GM19372 (cell line): ENCODE measurements at regions not wholly inside any gene's neighbourhood (a gene's known extent, or its start where the extent isn't known, plus 50 kb on each side); places are given as distances from the start of the nearest gene placed in this dataset.
"Not testable (repeated sequence)": the region's sequence is repeated elsewhere in the genome, so short reads cannot be mapped to it uniquely, and the experiment has no call there.

Experiments
- ATAC-seq: cut with Tn5 transposase; IDR thresholded peaks from one replicate; pipeline ENCODE4 v1.9.1; 2021; ENCODE audit warnings: mild to moderate bottlenecking, low read depth, moderate library complexity; ENCODE audit not compliant: unreplicated experiment

DNA sequence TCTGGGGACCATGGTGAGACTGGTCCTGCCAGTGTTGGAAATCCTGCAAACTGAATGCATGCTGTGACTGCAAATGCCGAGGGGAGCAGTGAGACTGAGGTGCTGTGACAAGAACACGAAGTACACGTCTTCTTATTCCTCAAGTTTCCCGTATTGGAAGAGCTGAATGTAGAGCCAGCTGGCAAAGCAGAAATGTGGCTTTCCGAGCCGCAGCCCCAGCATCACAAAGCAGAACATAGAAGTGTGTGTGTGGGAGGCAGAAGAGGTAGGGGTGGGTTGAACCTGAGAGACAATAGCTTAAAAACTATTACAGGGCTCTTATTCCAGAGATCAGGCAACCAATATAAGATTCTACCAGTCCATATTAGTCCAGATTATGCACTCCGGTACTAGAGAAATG, 98.8 kb downstream of the CARTPT start:
- ATAC-seq: no peak

DNA sequence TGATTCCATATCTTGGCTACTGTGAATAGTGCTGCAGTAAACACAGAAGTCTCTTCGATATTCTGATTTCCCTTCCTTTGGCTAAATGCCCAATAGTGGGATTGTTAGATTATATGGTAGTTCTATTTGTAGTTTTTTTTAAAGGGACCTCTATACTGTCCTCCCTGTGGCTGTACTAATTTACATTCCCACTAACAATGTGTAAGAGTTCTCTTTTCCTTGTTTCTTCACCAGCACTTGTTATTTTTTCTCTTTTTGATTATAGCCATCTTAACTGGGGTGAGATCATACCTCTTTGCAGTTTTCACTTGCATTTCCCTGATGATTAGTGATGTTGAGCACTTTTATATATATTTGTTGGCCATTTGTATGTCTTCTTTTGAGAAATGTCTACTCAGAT, 102.0 kb downstream of the CARTPT start:
- no peak for ATAC-seq

DNA sequence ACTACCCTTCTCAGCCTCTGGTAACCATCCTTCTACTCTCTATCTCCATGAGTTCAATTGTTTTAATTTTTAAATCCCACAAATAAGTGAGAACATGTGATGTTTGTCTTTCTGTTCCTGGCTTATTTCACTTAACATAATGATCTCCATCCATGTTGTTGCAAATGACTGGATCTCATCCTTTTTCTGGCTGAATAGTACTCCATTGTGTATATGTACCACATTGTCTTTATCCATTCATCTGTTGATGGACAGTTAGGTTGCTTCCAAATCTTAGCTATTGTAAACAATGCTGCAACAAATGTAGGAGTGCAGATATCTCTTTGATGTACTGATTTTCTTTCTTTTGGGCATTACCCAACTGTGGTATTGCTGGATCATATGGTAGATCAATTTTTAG, 103.0 kb downstream of the CARTPT start:
- not testable (repeated sequence) for ATAC-seq

DNA sequence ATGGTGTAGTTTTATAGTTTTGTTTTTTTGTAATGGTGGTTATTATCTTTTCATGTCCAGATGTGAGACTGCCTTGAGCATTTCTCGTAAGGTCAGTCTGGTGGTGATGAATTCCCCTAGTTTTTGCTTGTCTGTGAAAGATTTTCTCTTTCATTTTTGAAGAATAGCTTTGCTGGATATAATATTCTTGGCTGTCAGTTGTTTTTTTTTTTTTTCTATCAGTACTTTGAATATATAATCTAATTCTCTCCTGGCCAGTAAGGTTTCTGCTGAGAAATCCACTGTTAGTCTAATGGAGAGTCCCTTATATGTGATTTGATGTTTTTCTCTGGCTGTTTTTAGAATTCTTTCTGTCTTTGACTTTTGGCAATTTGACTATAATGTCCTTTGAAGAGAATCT, 106.9 kb downstream of the CARTPT start:
- ATAC-seq: no peak

DNA sequence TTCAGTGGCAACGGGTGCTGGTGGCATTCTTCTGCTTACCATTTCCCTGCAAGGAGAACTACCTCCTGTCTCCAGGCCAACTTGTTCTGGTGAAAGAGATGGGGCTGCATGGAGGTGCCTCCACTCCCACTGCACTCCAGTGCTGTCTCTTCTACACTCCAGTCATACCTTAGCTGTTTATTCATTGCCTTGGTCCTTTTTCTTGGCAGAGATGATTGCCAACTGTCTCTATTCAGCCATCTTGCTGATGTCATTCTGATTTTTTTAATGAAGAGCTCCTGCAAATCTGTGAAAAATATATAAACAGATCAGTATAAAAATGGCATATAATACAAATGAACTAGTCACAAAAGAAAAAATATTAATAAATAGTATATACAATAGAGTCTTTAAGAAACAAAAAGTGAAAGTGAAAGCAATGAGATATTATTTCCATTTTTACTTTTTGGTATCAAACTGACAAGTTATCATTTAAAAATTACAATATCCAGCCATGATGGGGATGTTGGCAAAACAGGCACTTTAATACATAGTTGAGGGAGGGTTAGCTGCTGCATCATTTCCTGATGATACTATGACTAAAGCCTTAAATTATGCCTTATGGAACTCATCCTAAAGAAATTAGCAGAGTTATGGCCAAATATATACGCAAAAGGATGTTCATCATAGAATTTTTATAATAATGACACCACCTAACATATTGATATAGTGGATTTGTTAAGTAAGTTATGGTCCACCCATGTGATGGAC, 109.4 kb downstream of the CARTPT start:
- no peak for ATAC-seq

DNA sequence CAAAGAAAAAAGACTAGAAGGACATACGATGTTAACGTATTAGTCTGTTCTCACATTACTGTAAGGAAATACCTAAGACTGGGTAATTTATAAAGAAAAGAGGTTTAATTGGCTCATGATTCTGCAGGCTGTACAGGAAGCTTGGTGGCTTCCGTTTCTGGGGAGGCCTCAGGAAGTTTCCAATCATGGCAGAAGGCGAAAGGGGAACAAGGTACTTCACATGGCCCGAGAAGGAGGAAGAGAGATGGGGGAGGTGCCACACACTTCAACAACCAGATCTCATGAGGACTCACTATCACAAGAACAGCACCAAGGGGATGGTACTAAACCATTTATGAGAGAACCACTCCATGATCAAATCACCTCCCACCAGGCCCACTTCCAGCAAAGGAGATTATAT, 110.1 kb downstream of the CARTPT start:
- no peak for ATAC-seq

DNA sequence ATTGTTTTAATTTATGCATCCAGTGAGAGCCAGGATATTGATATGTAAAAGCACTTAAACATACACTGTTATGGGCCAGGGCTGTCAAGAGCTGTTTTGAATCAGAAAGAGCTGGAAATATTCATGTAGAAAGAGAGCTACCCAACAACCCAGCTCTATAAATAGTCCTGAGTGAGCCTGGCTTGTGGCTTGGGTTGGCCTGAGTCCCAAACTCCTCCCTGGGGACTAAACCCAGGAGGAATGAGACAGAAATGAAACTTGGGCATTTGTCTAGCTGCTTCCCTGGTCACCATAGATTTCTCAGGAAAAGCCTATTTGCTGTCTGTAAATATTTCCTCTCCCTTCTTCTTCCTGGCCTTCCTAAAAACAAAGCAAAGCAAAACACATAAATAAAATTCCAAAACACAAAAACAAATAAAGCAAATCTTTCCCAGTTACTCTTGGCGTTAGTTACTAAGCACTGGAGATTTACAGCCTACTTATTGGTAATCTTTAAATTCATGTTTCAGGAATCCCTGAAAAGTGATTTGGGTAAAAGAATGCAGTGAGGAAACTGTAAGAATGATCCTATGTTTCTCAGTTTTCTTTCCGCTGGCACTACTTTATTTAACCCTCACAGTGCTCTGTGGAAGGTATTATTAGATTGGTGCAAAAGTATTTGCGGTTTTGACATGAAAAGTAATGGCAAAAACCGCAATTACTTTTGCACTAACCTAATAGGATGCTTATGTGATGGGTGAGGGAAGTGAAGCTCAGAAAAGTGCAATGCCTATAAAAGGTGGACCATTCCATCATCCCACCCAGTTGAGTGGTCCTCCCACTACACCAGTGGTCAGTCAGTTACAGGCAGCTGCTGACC, 111.8 kb downstream of the CARTPT start:
- no peak for ATAC-seq

DNA sequence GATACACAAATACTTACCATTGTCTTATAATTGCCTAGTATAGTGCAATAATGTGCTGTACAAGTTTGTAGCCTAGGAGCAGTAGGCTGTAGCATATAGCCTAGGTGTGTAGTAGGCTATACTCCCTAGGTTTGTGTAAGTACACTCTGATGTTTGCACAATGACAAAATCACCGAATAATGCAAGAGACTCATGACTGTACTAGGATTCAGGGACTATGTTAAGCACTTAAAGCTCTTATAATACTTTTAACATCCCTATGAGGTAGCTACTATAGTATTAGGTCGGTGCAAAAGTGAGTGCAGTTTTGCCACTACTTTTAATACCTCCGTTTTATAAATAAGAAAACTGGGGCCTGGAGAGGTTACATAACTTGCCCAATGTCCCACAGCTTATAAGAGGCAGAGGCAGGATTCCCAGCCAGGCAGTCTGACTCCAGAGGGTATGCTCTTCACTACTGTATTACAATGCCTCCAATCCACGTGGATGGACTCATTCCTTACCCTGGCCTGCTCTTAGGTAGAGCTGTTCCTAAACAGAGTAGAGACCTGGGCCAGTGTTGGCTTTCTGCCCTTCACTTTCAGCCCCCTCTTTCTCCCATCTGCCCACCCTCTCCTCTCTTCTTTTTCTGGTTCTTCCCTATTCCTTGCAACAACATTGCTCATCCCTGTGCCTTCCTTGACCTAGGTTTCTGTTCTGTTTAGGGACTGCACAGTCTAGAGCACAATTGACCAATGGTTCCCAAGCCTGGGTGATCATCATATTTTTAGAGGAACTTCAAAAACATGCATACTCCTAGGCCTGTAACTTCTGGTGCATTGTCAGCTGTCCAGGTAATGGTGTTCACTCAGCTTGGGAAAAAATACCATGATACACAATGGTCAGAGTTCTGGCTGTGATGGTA, 114.0 kb downstream of the CARTPT start:
- no peak for ATAC-seq

DNA sequence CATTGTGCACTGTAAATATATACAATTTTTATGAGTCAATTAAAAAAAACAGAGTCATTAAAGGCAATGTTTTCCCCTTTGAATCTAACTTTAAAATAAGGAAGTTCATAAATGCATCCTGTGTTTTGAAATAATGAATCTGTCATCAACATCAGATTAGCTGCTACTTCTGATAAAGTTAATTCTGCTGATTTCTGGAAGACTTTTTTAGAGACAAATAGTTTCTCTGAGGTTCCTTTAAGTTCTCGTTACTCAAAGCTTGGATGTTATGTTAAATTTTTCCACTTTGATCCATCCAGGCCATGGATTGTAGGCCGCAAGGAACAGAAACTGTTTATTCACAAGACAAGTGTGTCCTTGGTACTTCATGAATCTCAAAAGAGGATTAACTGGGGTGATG, 115.5 kb downstream of the CARTPT start:
- ATAC-seq: no peak

DNA sequence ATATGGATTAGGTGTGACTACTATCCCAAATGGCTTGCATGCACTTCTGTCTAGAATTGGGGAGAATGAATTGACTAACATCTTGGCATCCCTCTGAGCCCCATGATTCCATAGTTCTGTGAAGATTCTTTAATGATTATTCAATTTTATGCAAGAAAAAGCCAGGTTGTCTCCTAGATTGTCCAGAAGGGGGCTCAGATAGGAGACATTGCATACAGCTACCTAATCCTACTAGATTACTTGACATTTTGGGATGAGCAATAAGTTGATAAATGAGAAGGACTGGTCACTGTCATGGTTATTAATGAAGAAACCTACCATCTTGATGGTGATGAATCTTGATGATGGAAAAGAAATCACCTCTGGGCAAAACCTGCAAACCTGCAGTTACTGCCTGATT, 117.0 kb downstream of the CARTPT start:
- no peak for ATAC-seq

DNA sequence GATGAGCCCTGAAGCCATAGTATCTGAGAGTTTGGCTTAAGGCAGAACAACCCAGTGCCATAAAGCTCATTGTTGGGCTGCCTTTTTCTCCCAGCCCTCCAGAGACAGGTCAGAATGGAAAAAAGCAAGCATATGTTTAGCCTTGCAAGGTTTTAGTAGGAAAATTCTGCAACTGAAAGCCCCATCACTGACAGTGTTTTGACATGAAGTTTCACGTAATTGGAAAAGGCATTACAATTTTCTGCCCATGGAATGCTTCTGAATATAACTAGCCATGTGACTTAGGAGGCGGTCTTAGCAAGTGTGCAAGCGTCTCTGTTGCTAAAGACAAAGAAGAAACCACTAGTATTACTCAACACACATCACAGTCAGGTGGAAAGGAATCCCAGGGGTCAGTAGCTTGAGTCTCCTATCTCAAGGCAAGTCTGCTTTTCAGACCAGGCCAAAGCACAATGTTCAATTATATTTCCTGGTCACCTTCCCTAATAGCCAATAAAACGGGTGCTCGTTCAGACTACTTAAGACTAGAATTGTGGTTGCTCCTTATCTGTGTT, 117.6 kb downstream of the CARTPT start:
- no peak for ATAC-seq

DNA sequence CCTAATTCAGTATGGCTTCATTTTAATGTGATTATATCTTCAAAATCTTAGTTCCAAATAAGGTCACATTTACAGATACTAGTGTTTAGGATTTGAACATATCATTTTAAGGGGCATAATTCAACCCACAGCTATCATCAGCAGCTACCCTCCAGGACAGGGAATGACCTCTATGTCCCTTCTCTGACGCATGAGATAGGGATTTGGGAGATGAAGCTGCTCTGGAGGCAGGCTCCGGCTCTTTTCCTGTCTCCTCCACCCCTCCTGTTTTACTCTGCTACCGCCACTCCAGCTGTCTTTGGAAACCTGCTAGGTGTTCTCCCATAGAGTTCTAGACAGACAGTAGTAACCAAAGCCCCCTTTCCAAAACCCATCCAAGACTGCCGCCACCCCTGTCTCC, 119.2 kb downstream of the CARTPT start:
- ATAC-seq: no peak

DNA sequence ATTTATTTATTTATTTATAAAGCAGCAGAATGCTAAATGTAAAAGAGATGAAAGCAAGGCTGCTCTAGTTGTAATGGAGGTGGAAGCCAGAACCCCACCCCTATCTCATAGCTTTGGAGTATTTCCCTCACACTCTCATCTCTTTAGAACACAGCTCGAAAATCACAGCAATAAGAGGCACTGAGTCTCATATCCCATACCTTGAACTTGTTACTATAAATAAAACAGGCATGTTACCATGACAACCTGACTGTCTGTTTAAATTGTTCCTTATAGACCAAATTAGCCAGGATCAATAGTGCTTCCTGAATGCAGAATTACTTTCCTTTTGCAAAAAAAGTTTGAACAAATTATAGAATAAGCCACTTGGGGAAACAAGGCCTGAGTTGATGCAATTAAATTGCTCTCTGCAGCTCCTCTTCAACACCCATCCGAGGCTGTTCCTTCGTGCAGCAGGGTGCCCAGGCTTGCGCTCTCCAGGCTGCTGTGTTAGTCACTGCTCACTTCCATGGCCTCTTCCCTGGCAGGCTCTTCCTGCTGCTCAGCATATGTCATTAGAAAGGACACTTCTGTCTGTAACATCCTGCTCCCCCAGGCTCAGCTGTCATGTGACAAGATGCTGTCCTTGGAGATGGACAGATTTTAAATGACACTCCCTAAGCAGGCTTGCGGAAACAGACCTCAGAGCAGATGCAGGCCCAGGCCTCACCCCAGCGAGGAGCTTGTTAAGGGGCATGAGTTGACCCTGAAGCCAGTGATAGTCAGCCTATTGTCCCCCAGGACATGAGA, 120.2 kb downstream of the CARTPT start:
- no peak for ATAC-seq

DNA sequence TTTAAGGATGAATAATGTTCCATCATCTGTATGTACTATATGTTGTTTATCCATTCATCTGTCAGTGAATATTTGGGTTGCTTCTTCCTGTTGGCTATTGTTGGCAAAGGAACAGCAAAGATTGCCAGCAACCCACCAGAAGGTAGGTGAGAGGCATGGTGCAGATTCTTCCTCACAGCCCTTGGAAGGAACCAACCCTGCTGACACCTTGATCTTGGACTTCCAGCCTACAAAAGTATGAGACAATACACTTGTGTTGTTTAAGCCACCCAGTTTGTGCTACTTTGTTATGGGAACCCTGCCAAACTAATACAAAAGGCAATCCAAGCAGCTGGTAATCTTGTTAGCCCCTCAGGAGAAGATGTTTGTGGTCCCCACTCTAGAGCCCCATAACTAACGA, 122.0 kb downstream of the CARTPT start:
- no peak for ATAC-seq

DNA sequence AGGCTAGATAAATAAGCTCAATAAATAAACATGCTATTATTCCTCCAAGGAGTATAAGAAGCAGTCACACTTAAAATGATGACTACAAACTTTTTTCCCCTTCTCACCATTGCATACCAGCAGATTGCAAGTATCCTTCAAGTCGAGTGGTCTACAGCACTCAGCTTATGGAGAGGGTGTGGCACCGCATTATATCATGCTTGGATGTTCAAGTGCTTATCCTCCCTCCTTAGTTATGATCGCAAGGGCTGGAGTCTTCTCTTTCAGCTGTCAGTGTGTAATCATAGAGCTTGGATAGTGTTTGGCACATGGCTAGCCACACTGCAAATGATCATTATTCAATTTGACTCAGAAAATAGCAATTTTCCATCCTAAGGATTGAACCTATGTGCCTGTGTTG, 124.0 kb downstream of the CARTPT start:
- no peak for ATAC-seq

DNA sequence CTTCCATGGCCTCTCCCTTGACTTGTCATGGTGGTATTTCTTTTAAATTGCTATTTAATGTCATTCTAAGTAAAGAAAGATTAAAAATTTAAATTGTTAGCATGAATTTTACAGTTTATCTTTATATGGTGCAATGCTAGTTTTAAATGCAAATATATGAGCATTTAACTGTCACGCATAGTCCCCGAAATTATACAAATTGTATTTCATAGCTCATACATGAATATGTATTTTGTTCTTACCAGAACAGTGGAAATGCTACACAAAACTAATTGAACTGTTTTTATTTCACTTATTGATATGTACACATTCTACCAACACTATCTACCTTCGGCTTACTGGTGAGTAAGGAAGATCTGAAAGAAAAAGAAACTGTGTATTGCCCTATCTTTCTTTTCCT, 125.8 kb downstream of the CARTPT start:
- ATAC-seq: no peak

DNA sequence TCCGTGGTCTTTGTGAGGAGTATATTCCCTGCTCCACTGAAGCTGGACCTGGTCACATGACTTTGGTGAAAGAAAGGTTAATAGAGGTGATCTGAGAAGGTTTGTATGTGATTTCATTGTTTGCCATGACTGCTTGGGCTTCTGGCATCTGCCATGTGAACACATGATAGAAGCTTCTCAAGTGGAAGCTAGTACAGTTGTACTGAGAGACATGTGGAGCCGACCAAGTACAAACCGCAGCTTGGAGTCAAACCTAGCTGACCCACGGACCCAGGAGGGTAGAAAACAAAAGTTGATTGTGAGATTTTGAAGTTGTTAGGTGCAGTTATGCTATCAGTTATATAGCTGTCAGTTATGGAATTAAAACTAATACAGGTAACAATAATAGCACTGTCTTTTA, 140.4 kb downstream of the CARTPT start:
- ATAC-seq: no peak

DNA sequence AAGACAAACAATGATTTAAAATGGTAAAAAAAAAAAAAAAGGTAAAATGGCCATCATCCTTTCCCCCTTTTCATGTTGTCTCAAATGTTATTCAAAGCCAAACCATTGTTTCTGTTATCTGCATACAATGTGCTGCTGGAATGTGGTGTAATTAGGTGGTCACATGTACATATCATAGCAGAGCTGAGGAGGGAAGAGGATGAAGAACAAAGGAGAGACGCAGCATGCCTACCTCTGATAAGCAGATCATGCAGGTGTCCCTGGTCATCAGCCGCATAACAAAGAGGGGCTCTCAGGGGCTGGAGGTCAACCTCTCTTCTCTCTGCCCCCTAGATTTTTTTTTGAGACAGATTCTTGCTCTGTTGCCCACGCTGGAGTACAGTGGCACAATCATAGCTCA, 141.0 kb downstream of the CARTPT start:
- ATAC-seq: no peak

DNA sequence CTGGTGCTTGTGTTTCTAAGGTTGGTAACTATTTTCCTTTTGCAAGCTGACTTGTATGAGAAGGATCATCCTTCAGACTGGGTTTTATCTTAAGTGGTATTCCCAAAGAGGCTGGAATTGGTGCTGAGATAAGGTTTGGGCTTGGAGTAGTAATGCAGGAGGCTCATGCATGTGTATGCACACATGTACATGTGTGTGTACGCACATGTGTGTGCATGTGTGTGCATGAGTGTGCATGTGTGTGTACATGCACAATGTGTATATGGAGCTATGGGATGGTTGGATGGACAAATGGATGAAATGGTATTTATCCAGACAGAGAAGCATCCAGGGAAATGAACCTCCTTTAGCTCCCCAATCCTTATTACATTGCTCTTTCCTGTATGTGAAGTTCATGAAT, 142.6 kb downstream of the CARTPT start:
- no peak for ATAC-seq

DNA sequence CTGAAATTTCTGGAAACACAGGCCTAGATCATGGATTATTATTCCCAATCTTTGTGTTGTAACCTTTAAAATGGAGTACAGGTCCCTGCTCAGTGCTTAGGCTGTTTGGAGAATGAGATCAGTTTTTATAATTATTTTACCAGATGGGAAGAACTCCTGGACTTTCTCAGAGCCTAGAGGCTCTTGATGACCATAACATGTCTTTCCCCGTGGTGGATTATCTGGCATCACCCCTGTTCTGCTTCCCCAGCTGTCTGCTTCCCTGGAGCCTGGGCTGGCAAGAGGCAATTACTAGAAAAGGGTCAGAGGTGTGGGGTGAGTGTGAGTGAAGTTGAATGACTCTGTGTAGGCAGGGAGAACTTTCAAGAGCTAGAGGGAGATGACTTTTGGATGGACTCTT, 143.0 kb downstream of the CARTPT start:
- no peak for ATAC-seq
